IMR-90 (cell line): ENCODE measurements at regions not wholly inside any gene's neighbourhood (a gene's known extent, or its start where the extent isn't known, plus 50 kb on each side); places are given as distances from the start of the nearest gene placed in this dataset.
"Not testable (repeated sequence)": the region's sequence is repeated elsewhere in the genome, so short reads cannot be mapped to it uniquely, and the experiment has no call there.

Experiments used
- ATAC-seq: fragments of 200-7000 bp; cut with Tn5 transposase; 2 replicates; pipeline ENCODE4 v1.9.1; 2020; ENCODE audit warnings: low read depth, mild to moderate bottlenecking, moderate library complexity
- BruUV-seq: library from RNA; stranded (reverse); fragments of 400-500 nt; replicated peaks from 2 replicates; lab custom pipeline; 2021; lab: Mats Ljungman, UMichigan
- CTCF ChIA-PET: fragments of 300-600 bp; formaldehyde crosslinking; extraction: SDS; loops from one replicate; lab custom pipeline; 2021; ENCODE audit warnings: antibody characterized with exemption; lab: Yijun Ruan, JAX
- POLR2A ChIA-PET: fragments of 300-600 bp; sonication (Branson Sonifier 250); formaldehyde crosslinking; loops from one replicate; lab custom pipeline; 2022; ENCODE audit warnings: antibody characterized with exemption; ENCODE audit not compliant: unreplicated experiment; lab: Charles Lee
- DNase-seq: peaks from one replicate; pipeline ENCODE4 v3.0.0; 2013
- H2AFZ ChIP-seq: replicated peaks from 2 replicates; pipeline ENCODE3; 2013; ENCODE audit warnings: low read length, mild to moderate bottlenecking; ENCODE audit not compliant: poor library complexity
- H2AK5ac ChIP-seq: 2 replicates; pipeline ENCODE4 v1.6.1; 2013; ENCODE audit warnings: low read depth, low read length, inconsistent platforms
- H2AK9ac ChIP-seq: replicated peaks from 2 replicates; pipeline ENCODE3; 2013; ENCODE audit warnings: mild to moderate bottlenecking, low read depth, low read length, moderate library complexity; ENCODE audit not compliant: poor library complexity
- H2BK120ac ChIP-seq: 2 replicates; pipeline ENCODE4 v1.6.1; 2013; ENCODE audit warnings: low read depth, low read length, inconsistent platforms
- H2BK15ac ChIP-seq: 3 replicates; pipeline ENCODE4 v1.6.1; 2013; ENCODE audit warnings: low read depth, low read length, inconsistent platforms
- H2BK20ac ChIP-seq: 2 replicates; pipeline ENCODE4 v1.6.1; 2013; ENCODE audit warnings: low read depth, mild to moderate bottlenecking, inconsistent platforms, low read length, moderate library complexity
- H2BK5ac ChIP-seq: 2 replicates; pipeline ENCODE4 v1.6.1; 2013; ENCODE audit warnings: mild to moderate bottlenecking, low read depth, low read length, inconsistent platforms; ENCODE audit not compliant: poor library complexity, severe bottlenecking
- H3K14ac ChIP-seq: replicated peaks from 2 replicates; pipeline ENCODE4 v1.6.1; 2013; ENCODE audit warnings: low read depth, low read length, inconsistent platforms
- H3K18ac ChIP-seq: 2 replicates; pipeline ENCODE4 v1.6.1; 2013; ENCODE audit warnings: low read depth, low read length, control low read depth
- H3K23ac ChIP-seq: 2 replicates; pipeline ENCODE4 v1.6.1; 2013; ENCODE audit warnings: low read depth, low read length, inconsistent platforms
- H3K27ac ChIP-seq: 2 replicates; pipeline ENCODE4 v1.5.1; 2013; ENCODE audit warnings: mild to moderate bottlenecking, control low read depth, low read length; ENCODE audit not compliant: insufficient read depth
- H3K27me3 ChIP-seq: 2 replicates; pipeline ENCODE4 v1.6.1; 2013; ENCODE audit warnings: low read length; ENCODE audit not compliant: control insufficient read depth, insufficient read depth
- H3K36me3 ChIP-seq: 2 replicates; pipeline ENCODE4 v1.6.1; 2013; ENCODE audit warnings: low read length, mixed read lengths; ENCODE audit not compliant: control insufficient read depth, insufficient read depth
- H3K4ac ChIP-seq: 2 replicates; pipeline ENCODE4 v1.6.1; 2013; ENCODE audit warnings: low read depth, low read length, inconsistent platforms
- H3K4me1 ChIP-seq: 2 replicates; pipeline ENCODE4 v1.6.1; 2013; ENCODE audit warnings: low read length, mixed read lengths; ENCODE audit not compliant: control insufficient read depth, insufficient read depth
- H3K4me2 ChIP-seq: 2 replicates; pipeline ENCODE4 v1.6.1; 2013; ENCODE audit warnings: low read depth, mild to moderate bottlenecking, control low read depth, low read length, moderate library complexity
- H3K4me3 ChIP-seq: 2 replicates; pipeline ENCODE4 v1.5.1; 2013; ENCODE audit warnings: low read depth, mild to moderate bottlenecking, control low read depth, low read length, moderate library complexity; ENCODE audit not compliant: insufficient read depth
- H3K56ac ChIP-seq: 2 replicates; pipeline ENCODE4 v1.6.1; 2013; ENCODE audit warnings: low read length, inconsistent platforms; ENCODE audit not compliant: insufficient read depth; ENCODE audit errors: extremely low read depth
- H3K79me1 ChIP-seq, 2 experiments: 2 replicates each; pipeline ENCODE4 v1.6.1; 2013; ENCODE audit warnings: low read length in 2 of 2, inconsistent platforms in 1 of 2, low read depth in 1 of 2
- H3K9ac ChIP-seq: 2 replicates; pipeline ENCODE4 v1.6.1; 2013; ENCODE audit warnings: low read depth, low read length, control low read depth
- H3K9me1 ChIP-seq: 2 replicates; pipeline ENCODE4 v1.6.1; 2013; ENCODE audit warnings: low read length, inconsistent platforms; ENCODE audit not compliant: insufficient read depth
- H3K9me3 ChIP-seq: 2 replicates; pipeline ENCODE4 v1.6.1; 2013; ENCODE audit warnings: low read length; ENCODE audit not compliant: control insufficient read depth, insufficient read depth
- H4K20me1 ChIP-seq: 2 replicates; pipeline ENCODE4 v1.6.1; 2013; ENCODE audit warnings: low read length, inconsistent platforms; ENCODE audit not compliant: insufficient read depth
- H4K5ac ChIP-seq: 2 replicates; pipeline ENCODE4 v1.6.1; 2013; ENCODE audit warnings: mild to moderate bottlenecking, low read depth, low read length, control low read depth
- H4K8ac ChIP-seq, 2 experiments: 2 replicates each; pipeline ENCODE4 v1.6.1; 2013; ENCODE audit warnings: low read depth in 2 of 2, low read length in 2 of 2, control low read depth in 1 of 2, inconsistent platforms in 1 of 2
- H4K91ac ChIP-seq: 2 replicates; pipeline ENCODE4 v1.6.1; 2013; ENCODE audit warnings: low read depth, low read length, inconsistent platforms; ENCODE audit not compliant: insufficient read depth
- WGBS, 2 experiments: methylation state at CpG; one replicate each; pipeline versions ENCODE4 v1.1.5 to v1.1.7; 2013; ENCODE audit warnings: missing lambda C conversion rate in 2 of 2; ENCODE audit not compliant: insufficient read length in 1 of 2; ENCODE audit errors: extremely low coverage in 2 of 2; 5-methylcytosine and 5-hydroxymethylcytosine counted together
- dilution Hi-C: fragments of 300-500 bp; cut with HindIII; formaldehyde crosslinking; loops from one replicate; pipeline ENCODE4 v1.14.3; 2018; ENCODE audit warnings: low sequenced_read_pairs; ENCODE audit not compliant: unreplicated experiment
- in situ Hi-C: fragments of 300-500 bp; cut with MboI; formaldehyde crosslinking; loops from 3 replicates; pipeline ENCODE4 v1.14.3; 2019; ENCODE audit warnings: low sequenced_read_pairs, inconsistent platforms, mixed read lengths
- intact Hi-C: fragments of 100-400 bp; cut with micrococcal nuclease; formaldehyde crosslinking; loops from 2 replicates; pipeline ENCODE4 v1.10.0; 2022

DNA sequence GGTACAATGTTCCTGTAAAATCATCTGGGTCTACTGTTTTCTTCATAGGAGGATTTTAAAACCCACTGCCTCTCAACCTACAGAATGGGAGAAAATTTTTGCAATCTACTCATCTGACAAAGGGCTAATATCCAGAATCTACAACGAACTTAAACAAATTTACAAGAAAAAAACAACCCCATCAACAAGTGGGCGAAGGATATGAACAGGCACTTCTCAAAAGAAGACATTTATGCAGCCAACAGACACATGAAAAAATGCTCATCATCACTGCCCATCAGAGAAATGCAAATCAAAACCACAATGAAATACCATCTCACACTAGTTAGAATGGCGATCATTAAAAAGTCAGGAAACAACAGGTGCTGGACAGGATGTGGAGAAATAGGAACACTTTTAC is 83.2 kb downstream of the HMGB3 start:
- ATAC-seq, POLR2A ChIA-PET, dilution Hi-C loops, H3K9me1 ChIP-seq, in situ Hi-C loops, H2BK20ac ChIP-seq, H3K27me3 ChIP-seq, H3K4me1 ChIP-seq, intact Hi-C loops, H3K23ac ChIP-seq, H3K27ac ChIP-seq, H3K79me1 ChIP-seq, H2AK5ac ChIP-seq, H4K5ac ChIP-seq, H3K18ac ChIP-seq, H2BK15ac ChIP-seq, H4K91ac ChIP-seq, H2AFZ ChIP-seq, H3K4ac ChIP-seq, H3K9me3 ChIP-seq, H2BK5ac ChIP-seq, H3K14ac ChIP-seq, H4K20me1 ChIP-seq, H2AK9ac ChIP-seq, H4K8ac ChIP-seq, BruUV-seq, CTCF ChIA-PET, H3K4me2 ChIP-seq, DNase-seq, H2BK120ac ChIP-seq, H3K56ac ChIP-seq, H3K36me3 ChIP-seq, H3K9ac ChIP-seq, H3K4me3 ChIP-seq: not testable (repeated sequence)
- no CpG with 5 or more reads among the region's 3 CpGs for WGBS, 2 experiments
